ENCODE measurements at regions not wholly inside any gene's neighbourhood (a gene's known extent, or its start where the extent isn't known, plus 50 kb on each side); places are given as distances from the start of the nearest gene placed in this dataset.

GRCh38 chr3:182257361-182257760 is 535.9 kb upstream of the ATP11B start:
- no peak for DNase-seq (ENCODE audit: low read depth)

GRCh38 chr3:182258538-182259177 is 534.6 kb upstream of the ATP11B start:
- no peak for DNase-seq (ENCODE audit: low read depth)

GRCh38 chr3:182259579-182259978 is 533.7 kb upstream of the ATP11B start:
- DNase-seq (ENCODE audit: low read depth), result no peak

- DNase-seq (ENCODE audit: low read depth), result no peak
Measured at GRCh38 chr3:182261041-182261440, 532.3 kb upstream of the ATP11B start.

GRCh38 chr3:182268711-182269110 is 524.6 kb upstream of the ATP11B start:
- DNase-seq (ENCODE audit: low read depth), result no peak

GRCh38 chr3:182276512-182276911 is 516.8 kb upstream of the ATP11B start:
- DNase-seq (ENCODE audit: low read depth), result no peak

DNA sequence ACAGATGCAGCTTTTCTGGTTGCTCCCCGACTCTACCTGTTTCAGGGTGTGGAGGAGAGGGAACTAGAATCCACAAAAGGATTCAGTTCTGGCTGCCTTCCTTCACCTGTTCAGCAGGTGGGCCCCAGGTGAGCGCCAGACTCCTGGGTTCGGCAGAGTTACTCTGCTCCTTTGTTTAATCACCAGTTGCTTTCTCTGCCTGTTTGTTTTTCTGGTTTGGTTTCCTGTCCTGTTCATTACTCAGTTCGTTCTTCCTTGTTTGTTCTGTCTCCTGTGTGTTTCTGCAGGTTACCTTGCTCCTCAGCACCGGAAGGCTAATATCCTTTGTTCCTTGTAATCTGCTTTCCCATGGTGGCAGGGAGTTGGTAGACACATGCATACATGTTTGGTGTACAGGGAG is 508.5 kb upstream of the ATP11B start:
- no peak for DNase-seq (ENCODE audit: low read depth)

DNA sequence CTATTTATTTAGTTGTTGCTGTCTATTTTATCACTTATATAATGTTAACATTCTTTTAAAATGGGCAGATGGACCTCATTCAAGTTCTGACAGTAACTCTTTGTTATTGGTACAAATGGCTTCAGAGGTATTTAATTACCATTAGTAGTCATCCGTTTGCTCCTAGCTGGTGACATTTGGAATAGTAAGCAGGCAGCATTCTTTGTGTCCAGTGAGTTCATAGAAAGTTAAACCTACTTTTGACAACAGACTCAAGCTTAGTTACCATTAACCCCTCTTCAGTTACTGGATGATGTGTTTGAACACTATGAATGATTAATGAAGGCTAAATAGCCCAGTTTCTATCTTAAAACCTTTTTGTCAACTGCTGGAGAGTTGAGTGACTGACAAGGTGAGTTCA is 500.7 kb upstream of the ATP11B start:
- no peak for DNase-seq (ENCODE audit: low read depth)

DNA sequence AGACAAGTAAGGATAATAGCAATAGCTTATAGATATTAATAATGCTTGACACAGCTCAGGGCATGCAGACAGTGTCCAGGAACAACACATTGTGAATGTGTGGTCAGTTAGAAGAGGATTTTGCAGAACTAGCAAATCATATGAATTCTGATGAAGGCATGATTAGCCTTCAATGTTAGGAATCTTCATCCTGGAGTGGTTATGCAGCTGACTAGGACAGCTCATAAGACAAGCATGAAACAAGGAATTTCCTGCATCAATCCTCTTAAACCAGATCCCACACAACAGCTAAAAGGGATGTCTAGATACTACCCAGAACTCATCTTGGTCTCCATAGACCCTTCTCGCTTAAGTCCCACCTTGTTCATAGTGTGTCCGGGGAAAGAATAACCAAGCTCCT is 499.0 kb upstream of the ATP11B start:
- DNase-seq (ENCODE audit: low read depth), result no peak

DNA sequence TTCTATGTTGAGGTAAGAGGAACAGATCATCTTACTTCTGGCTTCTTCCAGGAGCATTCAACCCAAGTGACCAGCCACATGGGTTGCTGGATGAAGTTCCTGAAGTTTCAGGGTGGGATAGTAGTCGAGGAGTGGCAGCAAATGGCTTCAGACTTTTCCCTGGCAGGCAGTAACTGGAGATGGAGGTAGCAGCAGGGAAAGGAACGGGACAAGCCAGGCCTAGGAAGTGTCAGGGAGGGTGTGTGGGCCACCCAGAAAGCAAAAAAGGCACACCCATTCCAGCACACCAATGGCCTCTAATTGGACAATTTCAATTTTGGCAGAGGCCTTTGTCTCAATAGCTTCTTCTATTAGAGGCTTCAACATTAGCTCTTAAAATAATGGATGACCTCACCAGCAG is 498.6 kb upstream of the ATP11B start:
- no peak for DNase-seq (ENCODE audit: low read depth)

DNA sequence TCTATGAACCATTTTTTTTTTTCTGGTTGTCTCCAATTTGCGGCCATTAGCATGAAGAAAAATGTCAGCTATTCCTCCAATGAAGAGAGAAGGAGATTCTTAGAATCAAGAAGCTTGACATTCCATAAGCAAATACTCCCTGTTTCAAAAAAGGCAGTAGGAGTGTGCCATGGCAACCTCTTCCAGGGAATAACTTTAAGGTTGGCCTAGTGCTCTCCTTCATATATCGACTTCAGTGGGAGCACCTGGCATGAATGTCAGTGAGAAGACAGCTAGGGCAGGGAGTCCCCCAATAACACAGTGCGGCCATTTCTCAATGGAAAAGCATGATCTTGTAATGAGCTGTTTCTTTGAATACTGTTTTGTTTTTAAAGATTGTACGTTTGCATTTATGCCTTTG is 493.0 kb upstream of the ATP11B start:
- no peak for DNase-seq (ENCODE audit: low read depth)

- DNase-seq (ENCODE audit: low read depth), result no peak
Measured at GRCh38 chr3:182303169-182303568, 490.1 kb upstream of the ATP11B start.

GRCh38 chr3:182305881-182306665 is 487.2 kb upstream of the ATP11B start:
- no peak for DNase-seq (ENCODE audit: low read depth)

- no peak for DNase-seq (ENCODE audit: low read depth)
Measured at GRCh38 chr3:182308328-182308727, 485.0 kb upstream of the ATP11B start.

- no peak for DNase-seq (ENCODE audit: low read depth)
Measured at GRCh38 chr3:182309120-182309519, 484.2 kb upstream of the ATP11B start.

DNA sequence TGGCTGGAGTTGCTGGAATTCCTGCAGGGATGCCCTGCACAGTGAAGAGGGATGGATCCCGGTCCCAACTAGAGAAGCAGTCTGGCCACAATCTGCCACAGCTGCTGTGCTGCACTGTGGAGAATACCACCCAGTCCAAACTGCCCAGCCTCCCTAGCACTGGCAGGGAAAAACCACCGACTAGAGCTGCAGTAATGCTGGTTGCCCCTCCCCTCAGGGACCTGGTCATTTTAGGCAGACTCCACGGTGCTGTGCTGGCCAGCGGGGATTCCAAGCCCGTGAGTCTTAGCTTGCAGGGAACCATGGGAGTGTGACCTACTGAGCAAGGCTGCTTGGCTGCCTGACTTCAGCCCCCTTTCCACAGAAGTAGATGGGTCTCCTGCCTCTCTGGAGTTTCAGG is 478.0 kb upstream of the ATP11B start:
- DNase-seq (ENCODE audit: low read depth), result no peak

- DNase-seq (ENCODE audit: low read depth), result no peak
Measured at GRCh38 chr3:182323126-182323700, 470.1 kb upstream of the ATP11B start.

DNA sequence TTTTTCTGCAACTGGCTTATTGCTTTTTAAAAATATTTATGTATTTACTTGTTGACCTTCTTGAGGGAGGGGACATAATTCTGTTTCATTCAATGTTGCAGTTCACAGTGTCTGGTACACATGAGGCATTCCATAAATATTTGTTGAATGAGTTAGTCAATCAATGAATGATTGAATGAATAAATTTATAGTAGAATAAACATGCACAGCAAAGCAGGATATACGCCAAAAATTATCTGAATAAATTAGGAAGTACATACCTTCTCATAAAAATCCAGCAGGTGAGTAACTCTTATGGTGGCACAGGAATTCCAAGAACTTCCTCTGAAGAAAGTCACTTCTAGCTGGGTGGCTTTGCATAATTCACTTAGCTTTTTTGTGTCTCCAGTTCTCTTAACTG is 469.4 kb upstream of the ATP11B start:
- DNase-seq (ENCODE audit: low read depth), result no peak

DNA sequence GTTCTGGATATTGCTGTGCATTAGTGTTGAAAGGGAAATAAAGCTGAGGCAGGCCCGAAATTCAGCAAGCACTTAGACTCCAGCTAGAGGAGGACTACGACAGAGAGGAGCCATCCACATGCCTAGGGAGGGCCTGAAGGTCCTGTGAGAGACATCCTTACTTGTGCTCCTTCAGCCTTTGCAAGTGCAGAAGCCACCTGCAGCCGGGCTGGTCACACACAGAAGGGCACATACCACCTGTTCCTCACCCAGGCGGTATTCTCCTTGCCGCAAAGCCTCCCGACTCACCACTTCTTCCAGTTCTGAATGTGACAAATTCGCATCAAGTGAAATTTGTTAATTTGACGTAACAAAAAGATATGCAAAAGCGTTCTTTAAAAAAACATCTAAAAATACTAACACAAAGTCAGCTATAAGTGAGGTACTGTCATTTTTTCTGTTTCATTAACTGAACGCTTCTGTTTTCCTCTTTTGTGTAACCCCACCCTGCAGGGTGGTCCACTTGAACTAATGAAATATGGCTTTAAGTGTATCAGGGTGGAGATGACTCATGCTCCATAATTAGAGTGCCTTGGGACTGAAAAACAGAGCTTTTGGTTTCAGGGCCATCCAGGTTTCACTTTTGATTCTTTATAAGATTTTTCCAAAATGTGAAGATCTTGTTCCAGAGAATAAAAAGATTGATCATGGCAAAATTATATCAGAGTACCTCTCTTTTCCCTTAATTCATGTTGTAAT is 467.9 kb upstream of the ATP11B start:
- no peak for DNase-seq (ENCODE audit: low read depth)

DNA sequence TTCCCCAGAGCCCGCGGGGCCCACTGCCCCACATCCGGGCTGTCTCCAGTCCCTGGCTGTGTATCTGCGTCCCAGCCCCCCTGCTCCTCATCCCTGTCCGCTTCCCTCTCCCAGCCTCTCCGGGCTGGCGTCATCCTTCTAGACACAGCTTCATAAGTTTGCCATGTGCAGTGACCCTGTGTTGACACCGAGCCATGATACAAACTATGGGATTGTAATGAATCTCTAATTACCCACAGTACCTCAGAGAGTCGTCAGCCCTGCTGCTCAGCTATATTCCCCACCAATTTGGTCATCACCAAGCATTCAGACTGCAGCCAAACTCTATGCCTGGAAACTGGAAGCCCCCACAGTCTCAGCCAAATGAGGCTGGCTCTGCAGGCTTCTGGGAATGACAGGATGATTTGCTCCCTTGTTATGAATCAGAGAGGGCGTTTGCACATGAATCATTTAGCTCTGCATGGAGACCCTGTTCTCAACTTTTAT is 466.1 kb upstream of the ATP11B start:
- no peak for DNase-seq (ENCODE audit: low read depth)

- no peak for DNase-seq (ENCODE audit: low read depth)
Measured at GRCh38 chr3:182330646-182331045, 462.7 kb upstream of the ATP11B start.

- no peak for DNase-seq (ENCODE audit: low read depth)
Measured at GRCh38 chr3:182331341-182331740, 462.0 kb upstream of the ATP11B start.

DNA sequence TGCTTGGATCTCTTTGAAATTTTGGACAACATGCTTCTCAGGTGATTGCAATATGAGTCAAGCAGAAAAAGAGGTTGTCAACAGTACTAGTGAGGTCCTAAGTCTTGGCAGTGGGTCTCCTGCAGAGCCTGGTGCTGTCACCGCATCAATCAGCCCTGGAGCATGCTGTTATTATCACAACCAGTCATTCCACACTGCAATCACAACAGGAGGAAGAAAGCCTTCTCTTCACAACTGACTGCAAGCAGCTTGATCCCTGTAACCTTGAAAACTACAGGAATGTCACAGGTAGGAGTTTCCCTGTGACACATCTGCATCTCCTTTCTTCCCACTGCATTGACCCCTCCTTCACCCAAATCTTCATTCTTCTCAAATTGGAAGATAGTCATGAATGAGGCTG is 451.1 kb upstream of the ATP11B start:
- no peak for DNase-seq (ENCODE audit: low read depth)
